GM19351 (cell line): ENCODE measurements at regions not wholly inside any gene's neighbourhood (a gene's known extent, or its start where the extent isn't known, plus 50 kb on each side); places are given as distances from the start of the nearest gene placed in this dataset.
"Not testable (repeated sequence)": the region's sequence is repeated elsewhere in the genome, so short reads cannot be mapped to it uniquely, and the experiment has no call there.

Source experiments
- ATAC-seq: cut with Tn5 transposase; IDR thresholded peaks from one replicate; pipeline ENCODE4 v1.9.1; 2021; ENCODE audit warnings: mild to moderate bottlenecking, moderate library complexity; ENCODE audit not compliant: unreplicated experiment

- ATAC-seq = not testable (repeated sequence)
These were observed 259.3 kb downstream of the PARM1 start for GRCh38 chr4:75192182-75192581.

GRCh38 chr4:75189711-75190335 is 256.9 kb downstream of the PARM1 start:
- ATAC-seq = no peak

GRCh38 chr4:75180790-75181776 is 248.2 kb downstream of the PARM1 start:
- ATAC-seq = peak; percentile 89

GRCh38 chr4:75180217-75180616 is 247.3 kb downstream of the PARM1 start:
- no peak for ATAC-seq

GRCh38 chr4:75179510-75179909 is 246.6 kb downstream of the PARM1 start:
- no peak for ATAC-seq

- peak; percentile 97 for ATAC-seq
These were observed 239.6 kb downstream of the PARM1 start for GRCh38 chr4:75172551-75172950.

GRCh38 chr4:75169427-75169826 is 236.5 kb downstream of the PARM1 start:
- ATAC-seq = no peak

GRCh38 chr4:75169020-75169419 is 236.1 kb downstream of the PARM1 start:
- ATAC-seq = no peak

- ATAC-seq = no peak
These were observed 235.6 kb downstream of the PARM1 start for GRCh38 chr4:75168548-75168947.

GRCh38 chr4:75165100-75165499 is 232.2 kb downstream of the PARM1 start:
- not testable (repeated sequence) for ATAC-seq

GRCh38 chr4:75158451-75158850 is 225.5 kb downstream of the PARM1 start:
- ATAC-seq = no peak

GRCh38 chr4:75154994-75155393 is 222.1 kb downstream of the PARM1 start:
- no peak for ATAC-seq

GRCh38 chr4:75146223-75146622 is 213.3 kb downstream of the PARM1 start:
- no peak for ATAC-seq

- ATAC-seq = no peak
These were observed 211.6 kb downstream of the PARM1 start for GRCh38 chr4:75144475-75144874.

GRCh38 chr4:75142850-75143249 is 209.9 kb downstream of the PARM1 start:
- peak; percentile 69 for ATAC-seq

GRCh38 chr4:75142382-75142781 is 209.5 kb downstream of the PARM1 start:
- no peak for ATAC-seq

GRCh38 chr4:75141162-75141561 is 208.2 kb downstream of the PARM1 start:
- no peak for ATAC-seq

GRCh38 chr4:75137302-75137701 is 204.4 kb downstream of the PARM1 start:
- ATAC-seq = no peak

GRCh38 chr4:75135068-75135825 is 202.3 kb downstream of the PARM1 start:
- peak; percentile 85 for ATAC-seq

GRCh38 chr4:75126870-75127269 is 194.0 kb downstream of the PARM1 start:
- not testable (repeated sequence) for ATAC-seq

- ATAC-seq = no peak
These were observed 193.1 kb downstream of the PARM1 start for GRCh38 chr4:75126058-75126457.
